Stimulated activated CD8-positive, alpha-beta memory T cell treated with anti-CD3 and anti-CD28 coated beads, Interleukin-7, amount 100 ng/mL, for 48 hours (primary cell): ENCODE measurements at regions not wholly inside any gene's neighbourhood (a gene's known extent, or its start where the extent isn't known, plus 50 kb on each side); places are given as distances from the start of the nearest gene placed in this dataset.

ENCODE experiments used
- DNase-seq, 2 donors: peaks; one replicate each; pipeline ENCODE4 v3.0.0-alpha.2; 2020; ENCODE audit warnings: low read depth in 1 of 2; ENCODE audit errors: extremely low read depth in 1 of 2

GRCh38 chr2:23083966-23084365 lies 301.0 kb upstream of the KLHL29 start:
- DNase-seq, result no peak

GRCh38 chr2:23091019-23091418 lies 294.0 kb upstream of the KLHL29 start:
- no peak for DNase-seq

- DNase-seq, result no peak
These were observed 293.1 kb upstream of the KLHL29 start for GRCh38 chr2:23091900-23092299.

GRCh38 chr2:23092831-23093230 lies 292.1 kb upstream of the KLHL29 start:
- no peak for DNase-seq

- DNase-seq, result no peak
These were observed 291.5 kb upstream of the KLHL29 start for GRCh38 chr2:23093513-23093912.

- no peak for DNase-seq
These were observed 287.9 kb upstream of the KLHL29 start for GRCh38 chr2:23096906-23097602.

GRCh38 chr2:23100406-23100805 lies 284.6 kb upstream of the KLHL29 start:
- no peak for DNase-seq

GRCh38 chr2:23106242-23106785 lies 278.7 kb upstream of the KLHL29 start:
- DNase-seq, result no peak

- DNase-seq, result no peak
These were observed 277.5 kb upstream of the KLHL29 start for GRCh38 chr2:23107327-23107941.

GRCh38 chr2:23111263-23111662 lies 273.7 kb upstream of the KLHL29 start:
- no peak for DNase-seq

- DNase-seq, result no peak
These were observed 272.5 kb upstream of the KLHL29 start for GRCh38 chr2:23112517-23112916.

- no peak for DNase-seq
These were observed 270.7 kb upstream of the KLHL29 start for GRCh38 chr2:23114299-23114698.

- DNase-seq, result no peak
These were observed 266.7 kb upstream of the KLHL29 start for GRCh38 chr2:23118313-23118712.

- DNase-seq, result no peak
These were observed 266.1 kb upstream of the KLHL29 start for GRCh38 chr2:23118894-23119293.

GRCh38 chr2:23120161-23120560 lies 264.8 kb upstream of the KLHL29 start:
- no peak for DNase-seq

GRCh38 chr2:23121968-23122648 lies 262.9 kb upstream of the KLHL29 start:
- no peak for DNase-seq

- no peak for DNase-seq
These were observed 262.2 kb upstream of the KLHL29 start for GRCh38 chr2:23122681-23123215.

- no peak for DNase-seq
These were observed 261.3 kb upstream of the KLHL29 start for GRCh38 chr2:23123686-23124085.

- DNase-seq, result no peak
These were observed 260.7 kb upstream of the KLHL29 start for GRCh38 chr2:23124214-23124750.

- no peak for DNase-seq
These were observed 257.5 kb upstream of the KLHL29 start for GRCh38 chr2:23127465-23127864.

GRCh38 chr2:23128684-23129292 lies 256.2 kb upstream of the KLHL29 start:
- DNase-seq, result no peak
